ENCODE measurements at regions not wholly inside any gene's neighbourhood (a gene's known extent, or its start where the extent isn't known, plus 50 kb on each side); places are given as distances from the start of the nearest gene placed in this dataset.

DNA sequence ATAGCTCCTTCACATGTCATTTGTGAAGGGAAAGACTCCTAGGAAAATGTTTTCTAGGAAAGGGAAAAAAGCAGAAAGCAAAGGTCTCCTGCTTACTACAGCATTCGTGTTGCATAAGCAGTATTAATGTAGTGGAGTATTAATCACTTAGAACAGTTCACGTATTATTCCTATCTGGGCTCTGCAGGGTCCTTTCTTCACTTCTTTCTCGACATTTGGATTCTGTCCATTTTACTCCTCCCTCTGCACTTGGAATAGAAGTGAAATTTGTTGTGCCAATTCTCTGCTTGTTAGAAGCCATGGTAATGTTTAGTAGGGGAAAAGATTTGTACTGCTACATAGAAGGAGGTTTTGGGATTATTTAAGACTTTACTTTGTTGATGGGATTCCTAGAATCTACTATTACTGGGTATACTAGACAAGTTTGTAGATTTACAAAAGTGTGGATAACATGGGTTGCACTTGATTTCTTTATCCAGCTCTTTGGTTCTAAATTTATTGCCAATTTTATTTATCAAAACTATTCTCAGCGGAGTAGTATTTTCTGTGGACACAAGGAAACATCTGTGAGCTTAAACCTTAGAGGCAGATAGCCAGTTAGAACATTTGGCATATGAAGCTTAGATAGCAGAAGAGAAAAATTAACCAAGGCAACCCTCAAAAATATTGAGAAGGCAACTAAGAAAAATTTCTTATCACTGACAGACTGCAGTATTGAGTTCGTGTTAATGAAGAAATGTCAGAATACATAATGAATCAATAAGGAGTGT, 108.4 kb upstream of the ESR1 start:
- no peak for TF ChIP-seq CTCF (conservative IDR thresholded peaks at IDR 0.05)
- TF ChIP-seq EZH2 (IDR thresholded peaks at IDR 0.05; ENCODE audit: low read depth): no peak

All from PC-9 (cell line).